ENCODE measurements at regions not wholly inside any gene's neighbourhood (a gene's known extent, or its start where the extent isn't known, plus 50 kb on each side); places are given as distances from the start of the nearest gene placed in this dataset.

GRCh38 chr13:84127597-84128128 lies 245.4 kb upstream of the SLITRK1 start:
- Histone ChIP-seq H3K27me3 (no peaks in the 10 kb centered on the region), H3K9me3 (no peaks in the 10 kb centered on the region), H3K9ac (ENCODE audit: low read depth in 2 of 2, low read length in 2 of 2) (no peak overlapping the region), H3K4me3 (no peak overlapping the region), H3K36me3 (no peaks in the 10 kb centered on the region), H3K4me1 (no peaks in the 10 kb centered on the region), H3K27ac (no peak overlapping the region)
- no peak for TF ChIP-seq CTCF (IDR thresholded peaks at IDR 0.05)
- DNase-seq, result no peak
- intact Hi-C loops (cut with DNase I), result no loop called here

GRCh38 chr13:84126671-84127171 lies 244.4 kb upstream of the SLITRK1 start:
- Histone ChIP-seq H3K9me3 (no peaks in the 10 kb centered on the region), H3K36me3 (no peaks in the 10 kb centered on the region), H3K9ac (ENCODE audit: low read depth in 2 of 2, low read length in 2 of 2) (no peak overlapping the region), H3K4me1 (no peaks in the 10 kb centered on the region), H3K27ac (no peak overlapping the region), H3K27me3 (no peaks in the 10 kb centered on the region), H3K4me3 (no peak overlapping the region)
- no peak for TF ChIP-seq CTCF (IDR thresholded peaks at IDR 0.05)
- intact Hi-C loops (cut with DNase I), result no loop called here
- no peak for DNase-seq

DNA sequence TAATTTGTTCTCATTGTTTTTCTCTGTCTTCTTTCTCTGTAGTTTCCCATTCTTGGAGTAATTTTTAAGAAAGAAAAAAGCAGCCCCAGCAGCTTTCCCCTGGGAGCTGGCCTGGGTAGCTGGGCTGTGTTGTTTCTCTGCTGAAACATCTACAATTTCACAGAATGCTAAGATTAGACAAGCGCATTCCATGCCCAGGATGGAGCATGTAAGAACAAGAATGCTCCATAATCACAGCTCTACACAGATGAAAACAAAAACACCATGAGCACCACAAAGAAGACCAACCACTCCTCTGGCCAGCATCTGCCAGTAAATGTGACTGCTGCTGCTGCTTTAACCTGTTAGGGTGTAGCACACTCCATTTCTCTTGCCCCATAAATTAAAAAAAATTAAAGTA lies 239.2 kb upstream of the SLITRK1 start:
- H3K27ac ChIP-seq, result no peak overlapping the region
- H3K27me3 ChIP-seq, result no peaks in the 10 kb centered on the region
- intact Hi-C loops (cut with DNase I), result no loop called here
- H3K36me3 ChIP-seq, result no peaks in the 10 kb centered on the region
- no peak for DNase-seq
- H3K9ac ChIP-seq (ENCODE audit: low read depth in 2 of 2, low read length in 2 of 2), result no peak overlapping the region
- H3K9me3 ChIP-seq, result no peaks in the 10 kb centered on the region
- H3K4me1 ChIP-seq, result no peaks in the 10 kb centered on the region
- H3K4me3 ChIP-seq, result no peak overlapping the region
- TF ChIP-seq CTCF (IDR thresholded peaks at IDR 0.05), result no peak

DNA sequence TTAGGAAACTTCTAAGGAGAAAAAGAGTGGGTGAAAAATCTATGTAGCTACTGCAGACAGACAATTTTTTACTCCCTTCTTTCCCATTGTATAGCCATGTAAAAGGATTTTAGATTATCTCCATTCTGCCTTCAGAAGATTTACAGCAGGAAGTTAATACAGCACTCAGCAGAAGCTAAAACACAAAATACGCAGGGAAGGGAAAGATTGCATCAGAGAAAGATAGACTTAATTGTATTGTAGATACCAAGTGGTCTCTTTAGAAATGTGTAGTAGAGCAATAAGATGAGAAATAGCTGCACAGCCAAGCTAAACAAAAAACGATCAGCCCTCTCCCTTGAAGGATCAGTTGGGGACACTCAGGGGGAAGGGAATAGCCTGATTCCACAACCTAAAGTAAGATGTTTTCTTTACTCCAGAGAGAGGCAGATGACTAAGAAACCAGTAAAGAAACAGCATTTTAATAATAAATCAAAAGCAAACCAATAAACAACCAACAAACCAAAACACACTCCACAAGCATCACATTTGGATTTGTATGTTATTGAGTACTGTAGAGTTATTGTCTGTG lies 236.7 kb upstream of the SLITRK1 start:
- Histone ChIP-seq H3K36me3 (no peaks in the 10 kb centered on the region), H3K27ac (no peak overlapping the region), H3K9me3 (no peaks in the 10 kb centered on the region), H3K4me1 (no peaks in the 10 kb centered on the region), H3K9ac (ENCODE audit: low read depth in 2 of 2, low read length in 2 of 2) (no peak overlapping the region), H3K4me3 (no peak overlapping the region), H3K27me3 (no peaks in the 10 kb centered on the region)
- intact Hi-C loops (cut with DNase I), result no loop called here
- DNase-seq, result no peak
- no peak for TF ChIP-seq CTCF (IDR thresholded peaks at IDR 0.05)

- Histone ChIP-seq H3K36me3 (no peaks in the 10 kb centered on the region), H3K27me3 (no peaks in the 10 kb centered on the region), H3K4me1 (no peaks in the 10 kb centered on the region), H3K9ac (ENCODE audit: low read depth in 2 of 2, low read length in 2 of 2) (no peak overlapping the region), H3K27ac (no peak overlapping the region), H3K9me3 (no peaks in the 10 kb centered on the region), H3K4me3 (no peak overlapping the region)
- no peak for DNase-seq
- intact Hi-C loops (cut with DNase I), result no loop called here
- no peak for TF ChIP-seq CTCF (IDR thresholded peaks at IDR 0.05)
Observed at GRCh38 chr13:84098273-84098672, 216.0 kb upstream of the SLITRK1 start.
